Gastroesophageal sphincter (tissue), 3 donors: ENCODE measurements at regions not wholly inside any gene's neighbourhood (a gene's known extent, or its start where the extent isn't known, plus 50 kb on each side); places are given as distances from the start of the nearest gene placed in this dataset.

Source experiments
- EP300 ChIP-seq: sonication (generic); formaldehyde crosslinking; IDR thresholded peaks from one replicate; pipeline ENCODE4 v1.6.1; 2017; ENCODE audit warnings: antibody characterized with exemption, mild to moderate bottlenecking
- POLR2A ChIP-seq, 2 donors: fragments of 450-650 bp; IDR thresholded peaks; one replicate each; pipeline ENCODE4 v1.6.1; 2017; ENCODE audit warnings: antibody characterized with exemption in 2 of 2, mild to moderate bottlenecking in 2 of 2, moderate library complexity in 1 of 2
- POLR2AphosphoS5 ChIP-seq: sonication (generic); formaldehyde crosslinking; IDR thresholded peaks from one replicate; pipeline ENCODE4 v1.6.1; 2017; ENCODE audit warnings: antibody characterized with exemption
- TF ChIP-seq, protein P1 (sequence below), 4 experiments: fragments of 200-600 bp in 2 of 4; fragments of 450-650 bp in 2 of 4; sonication (generic) in 1 of 4; IDR thresholded peaks; one replicate each; pipeline ENCODE4 v1.5.1; 2017 to 2019; ENCODE audit warnings: antibody characterized with exemption in 4 of 4, mild to moderate bottlenecking in 2 of 4, moderate library complexity in 2 of 4

DNA sequence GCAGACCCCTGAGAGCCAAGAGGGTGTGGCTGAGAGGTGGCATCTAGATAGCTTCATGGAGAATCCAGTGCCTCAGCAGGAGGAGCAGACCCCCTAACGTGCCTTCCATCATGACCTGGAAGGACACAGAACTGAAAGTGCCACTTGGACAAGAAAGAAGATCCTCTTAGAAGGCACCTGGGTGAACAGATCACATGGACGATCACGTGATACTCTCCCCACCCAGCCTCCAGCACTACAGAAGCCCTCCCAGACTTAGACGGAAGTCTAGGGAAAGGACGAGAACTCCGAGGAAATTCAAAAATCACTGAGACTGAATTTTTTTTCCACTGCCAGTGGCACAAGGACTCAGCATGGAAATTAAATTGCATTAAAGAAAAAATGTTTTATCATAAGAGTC, 113.4 kb downstream of the MRM1 start:
- TF ChIP-seq EP300: no peak
- TF ChIP-seq POLR2AphosphoS5: no peak
- TF ChIP-seq, protein P1, sequence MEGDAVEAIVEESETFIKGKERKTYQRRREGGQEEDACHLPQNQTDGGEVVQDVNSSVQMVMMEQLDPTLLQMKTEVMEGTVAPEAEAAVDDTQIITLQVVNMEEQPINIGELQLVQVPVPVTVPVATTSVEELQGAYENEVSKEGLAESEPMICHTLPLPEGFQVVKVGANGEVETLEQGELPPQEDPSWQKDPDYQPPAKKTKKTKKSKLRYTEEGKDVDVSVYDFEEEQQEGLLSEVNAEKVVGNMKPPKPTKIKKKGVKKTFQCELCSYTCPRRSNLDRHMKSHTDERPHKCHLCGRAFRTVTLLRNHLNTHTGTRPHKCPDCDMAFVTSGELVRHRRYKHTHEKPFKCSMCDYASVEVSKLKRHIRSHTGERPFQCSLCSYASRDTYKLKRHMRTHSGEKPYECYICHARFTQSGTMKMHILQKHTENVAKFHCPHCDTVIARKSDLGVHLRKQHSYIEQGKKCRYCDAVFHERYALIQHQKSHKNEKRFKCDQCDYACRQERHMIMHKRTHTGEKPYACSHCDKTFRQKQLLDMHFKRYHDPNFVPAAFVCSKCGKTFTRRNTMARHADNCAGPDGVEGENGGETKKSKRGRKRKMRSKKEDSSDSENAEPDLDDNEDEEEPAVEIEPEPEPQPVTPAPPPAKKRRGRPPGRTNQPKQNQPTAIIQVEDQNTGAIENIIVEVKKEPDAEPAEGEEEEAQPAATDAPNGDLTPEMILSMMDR (IDR thresholded peaks at IDR 0.05): no peak
- TF ChIP-seq POLR2A (IDR thresholded peaks at IDR 0.05): no peak
